Effector memory CD8-positive, alpha-beta T cell (primary cell): ENCODE measurements at regions not wholly inside any gene's neighbourhood (a gene's known extent, or its start where the extent isn't known, plus 50 kb on each side); places are given as distances from the start of the nearest gene placed in this dataset.

Experiments used
- ATAC-seq: fragments of 150-1000 bp; cut with Tn5 transposase; replicated peaks from 2 replicates; pipeline ENCODE4 v1.10.0; 2021; ENCODE audit warnings: mild to moderate bottlenecking, moderate library complexity
- DNase-seq, 3 experiments: peaks; one replicate each; pipeline ENCODE4 v3.0.0; 2021
- H3K27ac Mint-ChIP-seq, 2 donors: one replicate each; pipeline ENCODE4 v1.8.0; 2022; ENCODE audit warnings: mild to moderate bottlenecking in 2 of 2, mixed read lengths in 2 of 2, moderate library complexity in 2 of 2
- H3K27me3 Mint-ChIP-seq, 2 donors: one replicate each; pipeline ENCODE4 v1.8.0; 2022; ENCODE audit warnings: mixed read lengths in 2 of 2
- H3K36me3 Mint-ChIP-seq: one replicate; pipeline ENCODE4 v1.8.0; 2022; ENCODE audit warnings: mild to moderate bottlenecking, moderate library complexity, mixed read lengths; ENCODE audit not compliant: insufficient read depth
- H3K4me1 Mint-ChIP-seq, 2 donors: one replicate each; pipeline ENCODE4 v1.8.0; 2022; ENCODE audit warnings: low read depth in 2 of 2, mixed read lengths in 2 of 2
- H3K4me3 Mint-ChIP-seq, 2 donors: one replicate each; pipeline ENCODE4 v1.8.0; 2022; ENCODE audit warnings: mild to moderate bottlenecking in 2 of 2, mixed read lengths in 2 of 2, moderate library complexity in 2 of 2
- H3K9me3 Mint-ChIP-seq, 2 donors: one replicate each; pipeline ENCODE4 v1.8.0; 2022; ENCODE audit warnings: mixed read lengths in 2 of 2

DNA sequence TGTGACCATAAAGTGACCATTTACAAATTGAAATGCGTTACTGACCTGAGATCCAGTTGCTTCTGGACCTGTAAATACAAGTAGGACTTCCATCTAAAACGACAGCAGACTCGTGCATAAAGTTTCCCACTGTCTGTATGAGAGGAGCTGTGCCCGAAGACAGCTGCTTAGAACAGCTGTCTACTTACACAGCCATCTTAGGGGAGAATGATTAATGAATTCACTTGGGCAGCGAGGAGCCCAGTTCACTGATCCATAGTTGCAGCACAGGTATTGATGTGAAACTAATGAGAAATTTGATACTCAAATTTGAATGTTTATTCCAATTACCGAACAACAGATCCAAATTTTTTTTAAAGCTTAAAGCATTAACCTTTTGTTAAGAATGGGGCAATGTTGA, 748.1 kb downstream of the NR2F2 start:
- H3K4me3 Mint-ChIP-seq, result no peak overlapping the region
- no peak overlapping the region for H3K27ac Mint-ChIP-seq
- no peaks in the 10 kb centered on the region for H3K27me3 Mint-ChIP-seq
- H3K4me1 Mint-ChIP-seq, result no peaks in the 10 kb centered on the region
- ATAC-seq (no peak), DNase-seq (no peak)
- H3K9me3 Mint-ChIP-seq, result peaks cover 4 to 7% of the 10 kb centered on the region in 2 donors
- H3K36me3 Mint-ChIP-seq, result no peaks in the 10 kb centered on the region

DNA sequence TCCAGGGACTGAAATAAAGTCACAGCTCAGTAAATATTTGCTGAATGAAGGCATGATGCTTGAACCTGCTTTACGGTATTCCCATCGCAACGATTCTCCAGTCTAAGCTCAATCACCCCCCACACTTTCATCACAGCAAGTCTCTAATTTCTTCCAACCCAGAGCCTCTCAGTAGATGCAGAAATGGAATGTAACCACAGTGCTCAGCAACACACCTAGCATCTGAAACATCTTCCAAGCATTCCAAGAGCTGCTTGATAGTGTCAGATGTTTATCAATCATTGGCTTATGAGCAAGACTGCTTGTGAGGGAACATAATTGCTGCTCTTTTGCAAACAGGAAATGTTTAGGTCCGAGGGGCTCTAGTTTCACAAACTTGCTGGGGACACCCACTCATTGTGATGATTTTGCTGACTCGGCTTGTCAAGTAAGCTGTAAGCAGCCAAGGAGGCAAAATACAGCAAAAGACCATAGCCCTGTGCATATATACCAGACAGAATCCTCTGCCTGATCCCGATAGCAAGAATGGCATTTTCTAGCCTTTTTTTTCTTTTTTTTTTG, 751.2 kb downstream of the NR2F2 start:
- H3K4me3 Mint-ChIP-seq, result no peak overlapping the region
- H3K4me1 Mint-ChIP-seq, result no peaks in the 10 kb centered on the region
- H3K27me3 Mint-ChIP-seq, result no peaks in the 10 kb centered on the region
- no peaks in the 10 kb centered on the region for H3K36me3 Mint-ChIP-seq
- DNase-seq (no peak), ATAC-seq (no peak)
- no peak overlapping the region for H3K27ac Mint-ChIP-seq
- peaks cover 6 to 15% of the 10 kb centered on the region in 2 donors for H3K9me3 Mint-ChIP-seq

DNA sequence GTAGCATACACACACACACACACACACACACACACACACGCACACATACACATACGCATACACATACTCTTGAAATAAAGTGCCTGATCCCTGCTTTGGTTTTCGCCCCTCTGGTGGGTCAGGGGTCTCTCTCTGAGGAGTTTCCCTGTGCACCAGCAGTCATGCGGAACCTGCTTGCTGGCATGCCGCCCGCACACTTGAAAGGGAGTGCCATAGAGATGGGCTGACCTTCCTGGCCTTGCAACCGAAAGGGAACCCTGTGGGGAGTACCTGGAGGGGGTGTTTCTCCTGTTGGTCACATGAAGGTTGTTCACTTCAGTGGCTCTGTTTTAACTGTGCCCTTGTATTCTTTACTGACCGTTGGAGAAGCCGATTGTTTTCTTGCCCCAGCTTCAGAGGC, 752.3 kb downstream of the NR2F2 start:
- ATAC-seq (no peak), DNase-seq (no peak)
- Mint-ChIP-seq H3K4me1 (no peaks in the 10 kb centered on the region), H3K9me3 (peaks cover 6 to 19% of the 10 kb centered on the region in 2 donors), H3K27me3 (no peaks in the 10 kb centered on the region), H3K36me3 (no peaks in the 10 kb centered on the region), H3K27ac (no peak overlapping the region), H3K4me3 (no peak overlapping the region)

DNA sequence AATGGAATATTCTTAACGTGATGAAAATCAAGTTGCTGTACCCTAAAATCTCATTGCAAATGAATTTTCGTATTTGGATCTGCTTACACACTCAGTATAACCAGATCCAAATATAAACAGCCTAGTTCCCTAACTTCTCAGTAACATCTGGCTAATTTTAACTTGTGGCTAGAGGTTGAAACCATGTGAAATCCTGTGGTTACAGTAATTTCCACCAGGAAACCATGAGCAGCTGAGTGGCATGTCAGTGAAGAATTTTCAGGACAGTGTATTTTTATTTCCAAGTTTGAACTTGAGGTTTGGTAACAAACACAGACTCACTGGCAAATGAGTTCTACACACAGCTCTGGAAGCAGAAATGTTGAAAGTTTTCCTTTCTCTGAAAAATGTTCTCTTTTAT, 754.1 kb downstream of the NR2F2 start:
- Mint-ChIP-seq H3K4me1 (no peaks in the 10 kb centered on the region), H3K27me3 (no peaks in the 10 kb centered on the region), H3K36me3 (no peaks in the 10 kb centered on the region), H3K27ac (no peak overlapping the region), H3K4me3 (no peak overlapping the region), H3K9me3 (peaks cover 6 to 17% of the 10 kb centered on the region in 2 donors)
- ATAC-seq, result no peak
- no peak for DNase-seq

DNA sequence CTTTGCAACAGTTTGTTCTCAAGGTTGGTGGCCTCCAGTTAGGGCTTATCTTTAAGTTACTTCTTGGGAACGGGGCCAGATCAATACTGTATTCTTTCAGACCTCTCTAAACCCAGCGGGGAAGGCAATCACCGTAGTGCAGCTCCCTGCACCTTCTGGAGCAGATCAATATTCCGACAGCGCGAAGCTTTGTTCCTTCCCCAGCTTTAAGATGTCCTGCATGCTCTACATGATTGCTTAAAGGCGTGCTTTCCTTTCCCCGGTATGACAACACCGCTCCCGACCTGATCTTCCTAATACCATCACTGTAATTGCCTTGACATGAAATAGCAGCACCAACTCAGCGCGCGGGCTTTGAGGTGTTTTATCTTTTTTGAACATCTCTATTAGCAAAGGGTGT, 755.2 kb downstream of the NR2F2 start:
- no peak overlapping the region for H3K4me3 Mint-ChIP-seq
- DNase-seq, result no peak
- H3K27ac Mint-ChIP-seq, result no peak overlapping the region
- no peaks in the 10 kb centered on the region for H3K36me3 Mint-ChIP-seq
- H3K27me3 Mint-ChIP-seq, result no peaks in the 10 kb centered on the region
- H3K9me3 Mint-ChIP-seq, result peaks cover 6 to 14% of the 10 kb centered on the region in 2 donors
- no peaks in the 10 kb centered on the region for H3K4me1 Mint-ChIP-seq
- ATAC-seq, result no peak

DNA sequence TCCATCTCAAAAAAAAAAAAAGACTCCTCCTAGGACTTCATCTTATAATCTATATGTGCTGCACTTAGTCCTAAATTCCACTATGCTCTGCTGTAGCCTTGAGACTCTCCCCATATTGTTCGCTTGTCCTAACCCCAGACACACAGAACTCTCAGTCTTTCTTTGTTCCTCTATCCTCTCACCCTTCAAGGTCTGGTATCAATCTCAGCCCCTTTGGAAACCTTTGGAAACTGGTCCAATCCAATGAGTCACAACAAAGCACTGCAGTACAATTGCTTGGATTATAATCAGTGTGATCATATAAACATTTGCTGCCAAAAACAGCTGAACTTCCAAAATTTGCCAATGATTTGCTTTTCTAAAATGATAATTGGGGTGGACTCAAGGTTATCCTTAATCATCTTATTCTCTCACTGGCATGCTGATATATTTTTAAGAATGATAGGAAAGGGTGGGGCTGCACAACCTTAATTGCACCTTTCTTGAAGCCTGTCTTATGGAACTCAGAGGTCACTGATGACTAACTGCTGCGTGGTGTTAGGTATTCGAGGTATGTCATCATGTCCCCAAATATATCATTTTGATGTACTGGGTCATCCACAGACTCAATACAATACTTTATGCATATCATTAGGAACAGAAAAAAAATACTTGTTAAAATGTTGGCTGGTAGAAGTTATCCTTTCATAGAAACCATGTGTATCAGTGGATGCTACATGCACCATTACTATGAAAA, 756.7 kb downstream of the NR2F2 start:
- no peaks in the 10 kb centered on the region for H3K4me1 Mint-ChIP-seq
- no peaks in the 10 kb centered on the region for H3K27me3 Mint-ChIP-seq
- H3K9me3 Mint-ChIP-seq, result peaks cover 6 to 14% of the 10 kb centered on the region in 2 donors
- no peak overlapping the region for H3K27ac Mint-ChIP-seq
- DNase-seq, result no peak
- H3K4me3 Mint-ChIP-seq, result no peak overlapping the region
- H3K36me3 Mint-ChIP-seq, result no peaks in the 10 kb centered on the region
- no peak for ATAC-seq

DNA sequence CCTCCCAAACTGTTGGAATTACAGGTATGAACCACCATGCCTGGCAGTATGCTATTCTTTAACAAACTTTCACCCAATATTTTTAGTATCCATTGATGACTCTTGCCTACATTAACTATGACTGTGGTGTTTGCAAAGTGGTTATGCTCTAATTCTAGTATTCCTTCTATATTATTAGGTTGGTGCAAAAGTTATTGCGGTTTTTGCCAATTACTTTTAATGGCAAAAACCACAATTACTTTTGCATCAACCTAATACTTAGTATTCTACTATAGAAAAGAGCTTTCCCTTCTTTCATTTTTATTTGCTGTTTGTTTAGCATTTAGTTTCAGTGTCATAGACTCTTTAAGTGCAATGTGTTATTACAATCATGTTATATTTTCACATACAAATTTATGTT, 760.6 kb downstream of the NR2F2 start:
- H3K27ac Mint-ChIP-seq, result no peak overlapping the region
- H3K4me3 Mint-ChIP-seq, result no peak overlapping the region
- no peak for DNase-seq
- no peaks in the 10 kb centered on the region for H3K36me3 Mint-ChIP-seq
- peaks cover 7 to 31% of the 10 kb centered on the region in 2 donors for H3K9me3 Mint-ChIP-seq
- no peak for ATAC-seq
- H3K27me3 Mint-ChIP-seq, result no peaks in the 10 kb centered on the region
- H3K4me1 Mint-ChIP-seq, result no peaks in the 10 kb centered on the region

DNA sequence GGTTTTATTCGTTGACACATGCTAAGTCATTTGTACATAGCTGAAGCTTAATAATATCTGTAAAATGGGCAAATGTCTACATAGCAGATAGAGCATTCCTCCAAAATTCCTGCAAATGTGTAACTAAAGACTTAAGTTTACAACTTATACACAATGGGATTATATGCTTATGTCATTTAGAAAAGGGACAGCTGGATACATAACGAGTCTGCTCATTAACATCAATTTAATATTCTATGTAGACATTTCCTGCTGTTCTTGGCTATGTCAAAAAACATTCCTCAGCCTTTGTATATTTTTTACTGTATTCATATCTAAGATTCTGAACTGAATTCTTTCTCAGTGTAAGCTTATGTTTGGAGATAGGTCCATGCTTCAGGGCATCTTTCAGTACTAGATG, 762.2 kb downstream of the NR2F2 start:
- ATAC-seq, result no peak
- H3K36me3 Mint-ChIP-seq, result no peaks in the 10 kb centered on the region
- H3K4me3 Mint-ChIP-seq, result no peak overlapping the region
- H3K4me1 Mint-ChIP-seq, result no peaks in the 10 kb centered on the region
- no peak for DNase-seq
- H3K27me3 Mint-ChIP-seq, result no peaks in the 10 kb centered on the region
- H3K9me3 Mint-ChIP-seq, result peaks cover 7 to 28% of the 10 kb centered on the region in 2 donors
- H3K27ac Mint-ChIP-seq, result no peak overlapping the region

DNA sequence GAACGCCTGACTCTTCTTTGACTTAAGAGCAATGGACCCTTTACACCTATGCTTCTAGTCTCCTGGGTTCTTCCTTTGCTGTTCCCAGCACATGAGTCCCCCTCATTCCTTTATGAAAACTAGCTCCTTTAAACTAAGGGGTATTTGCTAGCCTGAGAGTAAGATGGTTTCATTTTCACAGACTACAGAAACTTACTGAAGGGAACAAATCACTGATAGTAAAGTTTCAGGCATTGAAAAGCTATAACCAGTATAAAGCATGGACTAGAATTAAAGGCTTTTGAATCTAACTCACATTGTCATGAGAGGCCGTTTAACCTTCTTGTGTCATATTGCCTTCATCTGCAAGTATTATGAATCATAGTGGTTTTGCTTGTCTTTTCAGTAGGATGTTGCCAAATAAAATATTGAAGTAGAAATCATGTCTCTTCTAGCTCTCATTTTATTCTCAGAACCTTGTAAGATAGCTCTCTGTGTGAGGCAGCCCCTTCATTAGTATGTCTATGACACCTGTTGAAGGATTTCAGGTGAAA, 765.9 kb downstream of the NR2F2 start:
- H3K9me3 Mint-ChIP-seq, result peaks cover 18 to 36% of the 10 kb centered on the region in 2 donors
- H3K27ac Mint-ChIP-seq, result no peak overlapping the region
- no peaks in the 10 kb centered on the region for H3K27me3 Mint-ChIP-seq
- no peaks in the 10 kb centered on the region for H3K36me3 Mint-ChIP-seq
- DNase-seq (no peak), ATAC-seq (no peak)
- no peak overlapping the region for H3K4me3 Mint-ChIP-seq
- no peaks in the 10 kb centered on the region for H3K4me1 Mint-ChIP-seq

DNA sequence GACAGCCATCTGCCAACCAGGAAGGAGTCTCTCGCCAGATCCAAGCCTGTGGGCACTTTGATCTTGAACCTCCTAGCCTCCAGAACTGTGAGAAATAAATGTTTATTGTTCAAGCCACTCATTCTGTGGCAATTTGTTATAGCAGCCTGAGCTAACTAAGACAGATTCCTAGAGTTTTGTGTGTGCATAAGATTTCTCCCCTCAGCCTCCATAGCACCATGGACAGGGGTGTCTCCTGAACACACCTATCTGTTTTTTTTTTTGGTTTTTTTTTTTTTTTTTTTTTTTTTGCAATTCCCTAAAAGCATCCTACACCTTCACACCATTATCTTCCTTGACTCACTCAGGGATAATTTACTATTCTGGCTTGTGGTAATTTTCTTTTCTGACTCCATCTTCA, 768.5 kb downstream of the NR2F2 start:
- Mint-ChIP-seq H3K9me3 (peaks cover 18 to 31% of the 10 kb centered on the region in 2 donors), H3K36me3 (no peaks in the 10 kb centered on the region), H3K27me3 (no peaks in the 10 kb centered on the region), H3K4me3 (no peak overlapping the region), H3K4me1 (no peaks in the 10 kb centered on the region), H3K27ac (no peak overlapping the region)
- no peak for ATAC-seq
- DNase-seq, result no peak

DNA sequence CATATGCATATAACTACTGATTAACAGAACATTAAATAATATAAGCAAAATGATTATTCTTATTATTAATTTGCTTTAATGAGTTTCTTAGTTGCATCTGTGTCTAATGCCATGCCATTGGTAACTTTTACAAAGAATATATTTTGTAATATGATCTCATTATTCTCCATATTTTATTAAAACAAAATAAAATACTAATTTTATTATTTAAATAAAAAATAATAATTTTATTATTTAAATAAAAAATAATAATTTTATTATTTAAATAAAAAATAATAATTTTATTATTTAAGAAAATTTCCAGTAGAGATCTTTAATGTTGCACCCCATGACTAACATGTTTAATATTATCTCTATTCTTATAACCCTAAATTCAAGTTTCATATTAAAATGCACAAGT, 771.1 kb downstream of the NR2F2 start:
- ATAC-seq, result no peak
- no peaks in the 10 kb centered on the region for H3K27me3 Mint-ChIP-seq
- H3K4me1 Mint-ChIP-seq, result no peaks in the 10 kb centered on the region
- no peak for DNase-seq
- no peak overlapping the region for H3K4me3 Mint-ChIP-seq
- H3K36me3 Mint-ChIP-seq, result no peaks in the 10 kb centered on the region
- peaks cover 15 to 28% of the 10 kb centered on the region in 2 donors for H3K9me3 Mint-ChIP-seq
- H3K27ac Mint-ChIP-seq, result no peak overlapping the region

DNA sequence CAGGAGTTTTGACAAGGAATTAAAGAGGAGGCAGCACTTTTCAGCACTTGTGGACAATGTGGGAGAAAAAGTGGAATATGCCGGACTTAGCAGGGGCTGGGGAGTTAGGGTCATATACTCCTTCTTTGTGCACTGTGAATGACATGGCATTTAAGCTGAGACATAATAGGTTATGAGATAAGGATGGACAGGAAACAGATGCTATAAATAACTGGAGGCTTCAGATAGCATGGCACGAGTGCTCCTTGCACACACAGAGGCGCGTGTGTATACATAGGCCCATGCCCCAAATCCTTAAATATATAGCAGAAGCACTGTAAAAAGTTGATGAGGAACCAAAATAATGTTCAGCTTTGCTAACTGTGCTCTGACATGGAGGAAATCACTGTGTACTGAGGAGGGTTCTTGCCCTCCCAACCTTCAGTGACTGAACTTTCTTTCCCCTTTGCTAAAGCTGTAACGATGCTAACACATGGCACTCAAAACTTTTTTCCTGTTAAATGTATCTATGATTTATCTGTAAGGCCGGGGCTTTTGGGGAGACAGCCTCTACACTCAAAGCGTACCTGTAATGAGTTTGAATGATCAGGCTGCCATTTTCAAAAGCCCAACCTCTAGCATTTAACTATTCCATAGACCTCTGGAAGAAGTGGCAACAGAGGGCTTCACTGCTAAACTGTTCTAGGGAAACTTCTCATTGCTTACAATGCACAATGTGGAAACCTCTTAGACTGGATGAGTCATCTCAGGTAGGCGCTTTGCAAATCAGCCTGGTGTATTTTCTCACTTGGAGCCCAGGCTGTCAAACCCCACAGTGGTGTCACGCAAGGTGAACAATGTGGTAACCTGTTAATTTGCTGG, 784.6 kb downstream of the NR2F2 start:
- Mint-ChIP-seq H3K27me3 (no peaks in the 10 kb centered on the region), H3K4me1 (no peaks in the 10 kb centered on the region), H3K4me3 (no peak overlapping the region), H3K36me3 (peaks cover 2% of the 10 kb centered on the region), H3K27ac (no peak overlapping the region), H3K9me3 (peaks cover 9 to 30% of the 10 kb centered on the region in 2 donors)
- ATAC-seq, result no peak
- no peak for DNase-seq

DNA sequence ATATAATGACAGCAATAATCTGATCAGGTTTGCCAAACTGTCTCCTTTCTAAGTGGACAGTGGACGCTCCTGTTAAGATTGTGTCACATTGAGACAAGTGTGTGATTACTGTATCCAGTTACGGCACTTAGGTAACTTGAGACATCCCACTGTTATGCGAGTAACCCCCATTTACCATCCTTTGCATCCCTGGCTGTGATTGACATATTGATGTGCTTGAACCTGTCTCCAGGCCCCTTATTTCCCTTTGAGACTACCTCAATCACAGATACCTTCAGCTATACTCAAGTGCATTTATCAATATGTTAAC, 785.2 kb downstream of the NR2F2 start:
- Mint-ChIP-seq H3K27me3 (no peaks in the 10 kb centered on the region), H3K4me3 (no peak overlapping the region), H3K27ac (no peak overlapping the region), H3K36me3 (peaks cover 2% of the 10 kb centered on the region), H3K4me1 (no peaks in the 10 kb centered on the region), H3K9me3 (peaks cover 8 to 36% of the 10 kb centered on the region in 2 donors)
- ATAC-seq, result no peak
- no peak for DNase-seq

DNA sequence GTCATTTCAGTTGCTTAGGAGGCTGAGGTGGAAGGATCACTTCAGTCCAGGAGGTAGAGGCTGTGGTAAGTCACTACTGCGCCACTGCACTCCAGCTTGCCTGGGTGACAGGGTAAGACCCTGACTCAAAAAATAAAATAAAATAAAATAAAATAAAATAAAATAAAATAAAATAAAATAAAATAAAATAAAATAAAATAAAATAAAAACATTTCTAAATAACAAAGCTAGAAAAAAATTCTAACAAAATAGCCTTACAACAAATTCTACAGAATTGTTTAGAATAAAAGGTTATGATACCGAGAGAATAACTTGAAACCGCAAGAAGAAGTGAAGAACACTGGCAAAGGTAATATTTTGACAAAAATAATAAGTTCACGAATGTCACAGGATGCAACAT, 794.3 kb downstream of the NR2F2 start:
- H3K9me3 Mint-ChIP-seq, result peaks cover 5 to 19% of the 10 kb centered on the region in 2 donors
- no peak overlapping the region for H3K4me3 Mint-ChIP-seq
- DNase-seq, result no peak
- H3K36me3 Mint-ChIP-seq, result no peaks in the 10 kb centered on the region
- no peak overlapping the region for H3K27ac Mint-ChIP-seq
- no peaks in the 10 kb centered on the region for H3K4me1 Mint-ChIP-seq
- no peaks in the 10 kb centered on the region for H3K27me3 Mint-ChIP-seq
- no peak for ATAC-seq
